G401 (cell line): ENCODE measurements at regions not wholly inside any gene's neighbourhood (a gene's known extent, or its start where the extent isn't known, plus 50 kb on each side); places are given as distances from the start of the nearest gene placed in this dataset.
"Not testable (repeated sequence)": the region's sequence is repeated elsewhere in the genome, so short reads cannot be mapped to it uniquely, and the experiment has no call there.

Source experiments
- DNase-seq: peaks from one replicate; pipeline ENCODE4 v3.0.0-alpha.2; 2015; ENCODE audit warnings: low spot score
- in situ Hi-C: cut with HindIII; loops from 2 replicates; pipeline ENCODE4 v1.10.0; 2016; ENCODE audit warnings: low sequenced_read_pairs, mixed read lengths

DNA sequence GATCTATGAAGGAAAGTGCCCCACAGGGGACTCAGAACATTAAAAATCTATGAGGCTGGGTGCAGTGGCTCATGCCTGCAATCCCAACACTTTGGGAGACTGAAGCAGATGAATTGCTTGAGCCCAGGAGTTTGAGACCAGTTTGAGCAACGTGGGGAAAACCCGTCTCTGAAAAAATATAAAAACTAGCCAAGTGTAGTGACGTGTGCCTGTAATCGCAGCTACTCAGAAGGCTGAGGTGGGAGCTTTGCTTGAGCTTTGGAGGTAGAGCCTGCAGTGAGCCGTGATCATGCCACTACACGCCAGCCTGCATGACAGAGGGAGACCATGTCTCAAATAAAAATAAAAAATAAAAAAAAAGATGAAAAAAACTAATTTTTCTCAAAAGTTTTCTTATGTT is 1070.6 kb downstream of the PCDH9 start:
- in situ Hi-C loops: no loop called here

DNA sequence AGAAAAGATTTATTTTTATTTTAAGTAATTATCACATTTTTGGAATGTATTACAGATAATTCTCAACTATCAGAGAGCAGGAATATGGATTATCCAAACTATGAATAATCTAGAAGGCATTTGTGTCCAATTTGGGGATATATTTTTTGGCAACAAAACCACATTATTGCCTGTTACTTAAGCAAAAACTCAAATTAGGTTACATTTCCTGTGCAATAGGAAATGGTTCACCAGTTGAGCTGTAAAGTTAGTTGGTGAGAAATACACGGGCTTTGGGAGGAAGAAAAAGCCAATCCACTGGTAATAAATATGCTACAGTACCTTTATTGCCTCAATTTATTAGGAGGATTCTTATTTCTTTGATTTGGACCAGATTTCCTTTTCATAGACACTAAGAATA is 1075.2 kb downstream of the PCDH9 start:
- in situ Hi-C loops: no loop called here

More for the DNA sequence above, 1070.6 kb downstream of the PCDH9 start:
- DNase-seq: no peak

DNA sequence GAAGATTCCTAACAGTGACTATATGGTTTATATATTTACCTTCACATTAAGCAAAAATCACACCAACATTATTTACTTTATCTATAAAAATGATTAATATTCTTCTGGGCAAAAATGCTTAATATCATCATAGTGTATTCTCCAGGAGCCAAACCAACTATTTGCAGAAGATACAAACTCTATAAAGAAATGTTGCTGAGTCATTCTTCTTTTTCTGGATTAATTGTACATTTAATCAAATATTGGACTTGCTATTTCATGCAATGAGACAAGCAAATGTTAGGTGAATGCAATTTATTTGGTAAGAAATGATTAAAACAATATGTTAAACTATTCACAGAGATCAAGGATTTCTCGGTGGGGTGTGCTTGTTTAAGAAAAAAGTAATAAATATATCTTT is 1075.8 kb downstream of the PCDH9 start:
- DNase-seq: no peak
- in situ Hi-C loops: no loop called here

More for the DNA sequence above, 1075.2 kb downstream of the PCDH9 start:
- no peak for DNase-seq

DNA sequence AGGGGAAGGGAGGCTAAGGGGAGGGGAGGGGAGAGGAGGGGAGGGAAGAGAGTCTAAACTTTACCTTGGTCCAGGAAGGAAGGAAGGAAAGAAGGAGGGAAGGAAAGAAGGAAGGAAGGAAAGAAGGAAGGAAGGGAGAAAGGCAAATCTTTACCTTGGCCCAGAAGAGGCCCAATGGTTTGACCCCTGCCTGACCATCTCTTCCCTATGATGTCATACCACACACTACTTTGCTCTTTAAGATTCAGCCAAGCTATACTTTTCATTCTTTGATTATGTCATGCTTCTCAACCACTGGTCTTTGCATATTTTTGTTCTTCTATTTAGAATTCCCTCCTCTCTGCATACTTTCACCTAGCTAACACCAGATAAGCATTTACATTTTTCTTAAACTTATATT is 1077.5 kb downstream of the PCDH9 start:
- DNase-seq: no peak
- in situ Hi-C loops: no loop called here

DNA sequence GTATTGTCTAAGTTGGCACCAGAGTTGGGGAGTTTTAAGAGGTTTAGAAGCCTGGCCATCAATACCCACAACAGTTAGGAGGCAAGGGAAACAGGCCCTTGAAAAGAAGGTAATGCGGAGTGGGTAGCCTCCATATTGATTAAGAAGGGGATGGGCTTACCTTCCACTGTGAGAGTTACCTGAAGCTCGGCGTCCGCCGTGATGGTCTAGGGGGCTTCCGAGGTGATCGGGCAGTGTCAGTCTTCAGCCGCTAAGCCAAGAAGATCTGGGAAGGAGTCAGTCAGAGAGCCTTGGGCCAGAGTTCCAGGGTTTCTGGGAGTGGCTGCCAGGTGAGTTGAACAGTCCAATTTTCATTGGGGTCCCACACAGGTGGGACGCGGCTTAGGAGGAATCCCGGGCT is 1085.8 kb downstream of the PCDH9 start:
- in situ Hi-C loops: not testable (repeated sequence)

DNA sequence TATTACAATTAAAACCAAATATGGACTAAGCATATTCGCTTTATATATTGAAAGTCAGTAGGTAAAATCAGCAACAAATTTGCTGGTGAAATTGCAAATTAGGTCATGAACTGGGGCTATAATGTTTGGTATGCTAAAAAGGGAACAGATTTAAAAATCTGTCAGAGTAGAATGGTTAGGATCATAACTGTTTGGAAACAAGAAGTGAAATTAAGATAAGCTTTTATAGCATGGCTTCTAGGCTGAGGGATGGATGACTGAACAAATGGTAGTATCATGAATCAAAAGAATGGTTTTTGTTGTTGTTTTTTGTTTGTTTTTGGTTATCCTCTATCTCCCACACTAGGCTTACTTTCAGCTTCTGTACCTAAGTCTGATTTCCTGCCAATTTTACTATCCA is 1090.4 kb downstream of the PCDH9 start:
- DNase-seq: no peak
- in situ Hi-C loops: no loop called here

More for the DNA sequence above, 1085.8 kb downstream of the PCDH9 start:
- not testable (repeated sequence) for DNase-seq

DNA sequence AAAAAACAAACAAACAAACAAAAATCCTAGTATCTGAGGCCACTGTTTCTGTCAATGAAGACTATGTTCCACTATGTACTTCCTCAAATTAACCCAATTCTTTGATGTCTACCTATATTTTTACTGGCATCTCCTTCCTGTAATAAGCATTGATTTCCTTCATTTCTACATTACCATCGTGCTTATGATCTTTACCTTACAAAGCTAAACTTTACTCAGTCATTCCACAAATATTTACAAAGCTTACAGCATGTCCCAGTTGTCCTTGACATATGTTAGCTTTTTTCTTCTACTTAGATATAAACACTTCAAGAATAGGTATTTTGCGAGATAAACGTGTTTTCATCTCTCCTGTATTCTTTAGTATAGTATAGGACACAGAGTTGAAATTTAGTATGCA is 1090.9 kb downstream of the PCDH9 start:
- in situ Hi-C loops: no loop called here

DNA sequence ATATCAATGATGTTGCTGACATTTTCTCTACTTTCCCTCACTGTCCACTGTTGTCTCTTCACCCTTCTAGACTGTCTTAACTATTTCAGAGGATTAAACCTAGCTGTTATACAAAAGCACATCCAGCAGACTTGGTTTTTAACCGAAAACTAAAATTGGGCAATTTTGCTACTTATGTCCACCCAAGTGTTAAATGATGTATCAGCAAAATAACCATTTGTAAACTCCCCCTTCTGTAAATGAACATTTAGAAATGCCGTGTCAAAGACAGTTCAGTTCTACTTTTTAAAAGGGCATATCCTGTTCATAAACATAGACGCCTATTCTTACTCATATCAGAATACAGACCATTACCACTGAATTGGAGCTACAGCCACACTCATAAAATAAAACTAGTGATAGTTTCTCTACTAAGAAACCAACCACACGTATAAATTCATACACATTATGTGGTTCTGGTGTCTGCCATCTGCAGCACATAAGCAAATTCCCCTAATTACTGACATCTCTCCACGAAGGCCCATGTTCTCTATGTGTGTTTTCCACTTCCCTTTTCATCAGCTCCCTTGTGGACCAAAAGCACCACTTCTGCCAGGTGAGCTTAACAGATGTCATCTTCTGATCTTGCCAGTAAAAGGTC is 1091.8 kb downstream of the PCDH9 start:
- in situ Hi-C loops: no loop called here
- DNase-seq: no peak

More for the DNA sequence above, 1090.9 kb downstream of the PCDH9 start:
- no peak for DNase-seq

DNA sequence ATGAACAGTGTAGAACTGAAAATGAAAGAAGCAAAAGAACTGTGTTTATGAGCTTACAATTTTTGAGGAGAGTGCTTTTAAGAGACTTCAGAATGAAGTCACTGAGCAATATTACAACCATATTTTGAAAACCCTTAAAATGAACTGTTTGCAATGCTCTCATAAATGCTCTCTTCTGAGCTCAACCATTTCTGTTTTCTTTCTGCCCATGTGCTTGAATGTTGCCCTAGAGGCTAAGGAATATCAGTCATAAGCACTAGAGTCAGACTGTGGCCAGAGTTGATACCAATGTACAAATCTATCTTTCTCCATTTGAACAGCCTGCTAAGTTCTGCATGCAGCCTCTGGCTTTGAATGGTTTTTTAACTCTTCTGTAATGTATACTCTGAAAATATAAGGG is 1092.8 kb downstream of the PCDH9 start:
- no peak for DNase-seq
- in situ Hi-C loops: no loop called here

DNA sequence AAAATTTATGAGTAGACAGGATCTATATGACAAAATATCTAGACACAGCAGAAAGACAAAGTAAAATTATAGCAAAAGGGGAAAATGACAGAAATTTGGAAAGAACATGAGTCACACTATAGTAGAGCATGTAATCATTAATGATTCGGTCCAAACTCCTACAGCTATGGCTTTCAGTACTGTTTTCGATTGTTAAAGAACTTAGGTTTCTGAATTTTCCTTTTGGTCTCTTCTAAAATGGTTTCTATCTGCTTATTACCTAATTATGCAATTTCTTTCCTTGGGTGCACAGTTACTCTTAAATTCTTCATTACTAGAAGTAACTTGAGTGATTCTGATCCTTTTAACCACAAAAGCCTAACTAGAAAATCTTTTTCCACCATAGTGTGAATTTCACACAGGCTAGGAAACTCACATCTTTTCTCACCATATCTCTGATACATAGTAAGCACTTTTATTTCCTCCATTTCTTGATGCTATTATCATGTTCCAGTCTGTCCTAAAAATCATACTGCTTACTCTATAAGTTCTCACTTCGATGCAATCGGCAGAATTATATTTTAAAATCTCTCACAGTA is 1101.4 kb downstream of the PCDH9 start:
- DNase-seq: no peak
- in situ Hi-C loops: no loop called here

GRCh38 chr13:66128201-66128600 is 1101.9 kb downstream of the PCDH9 start:
- in situ Hi-C loops: no loop called here
- DNase-seq: no peak

- DNase-seq: no peak
- in situ Hi-C loops: no loop called here
Observed at GRCh38 chr13:66117563-66117962, 1112.6 kb downstream of the PCDH9 start.

GRCh38 chr13:66113882-66114526 is 1116.1 kb downstream of the PCDH9 start:
- in situ Hi-C loops: no loop called here
- no peak for DNase-seq

- in situ Hi-C loops: no loop called here
- DNase-seq: no peak
Observed at GRCh38 chr13:66111628-66112027, 1118.5 kb downstream of the PCDH9 start.

DNA sequence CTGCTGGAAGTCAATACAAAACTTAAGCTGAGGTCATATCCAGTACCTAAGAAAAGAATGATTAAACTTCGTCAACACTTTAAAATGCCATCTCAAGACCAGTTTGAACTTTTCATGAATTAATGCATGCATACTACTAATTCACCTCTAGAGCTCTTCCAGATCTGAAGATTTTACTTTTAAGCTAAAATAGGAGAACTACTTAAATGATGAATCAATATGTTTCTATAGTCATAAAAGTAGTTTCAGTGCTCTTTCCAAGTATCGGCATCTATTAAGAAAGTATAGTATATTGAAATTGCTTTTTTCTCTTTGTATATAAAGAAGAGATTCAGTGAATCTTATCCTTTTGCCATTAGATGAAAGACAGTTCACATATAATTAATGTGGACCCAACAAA is 1123.9 kb downstream of the PCDH9 start:
- in situ Hi-C loops: no loop called here
- no peak for DNase-seq

GRCh38 chr13:66102864-66103263 is 1127.3 kb downstream of the PCDH9 start:
- in situ Hi-C loops: no loop called here
- DNase-seq: no peak

DNA sequence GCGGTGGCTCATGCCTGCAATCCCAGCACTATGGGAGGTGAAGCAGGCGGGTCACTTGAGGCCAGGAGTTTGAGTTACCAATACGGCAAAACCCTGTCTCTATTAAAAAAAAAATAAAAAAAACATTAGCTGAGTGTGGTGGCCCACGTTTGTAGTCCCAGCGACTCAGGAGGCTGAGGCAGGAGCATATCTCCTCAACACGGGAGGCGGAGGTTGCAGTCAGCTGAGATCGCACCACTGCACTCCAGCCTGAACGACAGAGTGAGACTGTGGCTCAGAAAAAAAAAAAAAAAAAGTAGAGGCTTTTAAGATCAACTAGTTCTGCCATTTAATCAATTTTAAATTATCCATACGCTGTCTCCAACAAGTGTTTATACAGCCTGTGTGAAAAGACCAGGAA is 1130.3 kb downstream of the PCDH9 start:
- no peak for DNase-seq
- in situ Hi-C loops: no loop called here

GRCh38 chr13:66098931-66099628 is 1131.1 kb downstream of the PCDH9 start:
- in situ Hi-C loops: no loop called here
- DNase-seq: no peak

DNA sequence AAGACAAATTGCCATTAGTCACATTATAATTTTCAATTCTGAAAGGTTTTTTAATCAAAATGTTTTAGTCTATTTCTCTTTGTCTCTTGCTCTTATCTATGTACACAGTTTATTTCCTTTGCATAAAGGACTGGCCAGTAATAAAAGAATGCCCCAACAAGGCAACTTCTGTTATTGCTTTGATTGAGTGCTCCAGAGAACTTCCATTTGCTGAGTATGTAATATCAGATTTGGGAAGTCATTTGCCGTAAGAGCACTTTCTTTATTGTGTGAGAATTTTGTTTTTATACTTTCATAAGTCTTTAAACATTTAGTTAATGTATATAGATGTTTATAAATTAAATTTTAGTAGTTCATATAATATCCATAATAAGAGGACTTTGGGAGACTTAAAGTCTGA is 1140.4 kb downstream of the PCDH9 start:
- in situ Hi-C loops: no loop called here
- DNase-seq: no peak

GRCh38 chr13:66087269-66087710 is 1142.8 kb downstream of the PCDH9 start:
- in situ Hi-C loops: no loop called here
- no peak for DNase-seq
